Erythroblast (primary cell): ENCODE measurements at regions not wholly inside any gene's neighbourhood (a gene's known extent, or its start where the extent isn't known, plus 50 kb on each side); places are given as distances from the start of the nearest gene placed in this dataset.

Source experiments
- DNase-seq, 2 experiments: peaks; one replicate each; lab custom pipeline; 2025; lab: John Stamatoyannopoulos, UW
- GATA1 ChIP-seq: IDR thresholded peaks from 2 replicates; pipeline ENCODE4 v1.6.1; 2011; ENCODE audit warnings: low read depth, mild to moderate bottlenecking, control low read depth, low read length, moderate library complexity
- POLR2A ChIP-seq: IDR thresholded peaks from 2 replicates; pipeline ENCODE4 v1.6.1; 2011; ENCODE audit warnings: mild to moderate bottlenecking, low read length

DNA sequence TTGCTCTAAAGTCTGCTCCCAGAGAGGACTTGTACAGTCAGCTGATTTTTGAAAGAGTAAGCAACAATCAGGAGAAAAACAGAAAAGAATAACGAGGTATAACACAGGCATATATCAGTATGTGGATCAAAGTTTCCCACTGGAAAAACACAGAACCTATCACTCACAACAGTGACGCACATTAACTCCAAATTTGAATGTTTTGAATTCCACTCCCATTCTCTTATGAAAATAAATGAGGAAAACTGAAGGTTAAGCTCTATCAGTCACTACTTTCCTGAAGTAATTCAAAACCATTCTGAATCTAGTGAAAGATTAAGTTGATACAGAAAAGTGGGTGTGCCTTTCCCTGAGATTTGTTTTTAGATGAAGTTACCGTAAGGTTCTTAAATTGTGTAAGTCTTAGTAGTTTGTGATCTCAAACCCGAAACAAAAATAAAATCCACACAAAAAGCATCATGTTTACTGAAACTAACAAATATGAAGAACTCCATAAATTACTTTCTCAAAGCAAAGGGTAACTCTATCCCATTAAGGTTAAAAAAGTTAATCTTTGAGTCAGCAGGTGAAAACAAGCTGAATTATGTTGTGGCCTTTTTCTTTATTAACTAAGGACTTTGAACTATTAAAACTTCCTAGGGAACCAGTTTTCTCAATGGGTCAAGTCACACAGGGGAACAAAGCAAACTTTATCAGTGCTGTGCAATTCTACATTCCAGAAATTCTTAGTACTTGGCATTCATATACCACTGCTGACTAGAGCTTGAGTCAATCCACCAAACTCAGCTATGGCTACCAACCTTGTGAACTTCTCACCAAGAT is 115.7 kb downstream of the OGFRL1 start:
- TF ChIP-seq POLR2A (no peak), GATA1 (no peak)
- no peak for DNase-seq

DNA sequence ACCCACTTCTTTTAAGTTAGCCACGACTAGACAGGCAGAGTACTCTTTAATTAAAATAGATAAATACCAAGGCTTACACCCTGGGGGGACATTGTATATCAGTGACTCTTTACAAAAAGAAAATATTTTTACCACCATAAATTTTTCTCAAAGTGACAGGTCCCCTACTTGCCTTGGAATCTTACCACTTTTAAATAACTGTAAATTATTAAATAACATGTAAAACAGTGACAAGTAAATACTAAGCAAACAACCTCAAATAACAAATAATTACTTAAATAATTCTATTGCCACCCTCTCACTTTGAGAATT is 116.3 kb downstream of the OGFRL1 start:
- DNase-seq = no peak
- TF ChIP-seq POLR2A (no peak), GATA1 (no peak)

GRCh38 chr6:71405416-71405815 is 116.8 kb downstream of the OGFRL1 start:
- no peak for DNase-seq
- TF ChIP-seq POLR2A = no peak
- no peak for TF ChIP-seq GATA1

DNA sequence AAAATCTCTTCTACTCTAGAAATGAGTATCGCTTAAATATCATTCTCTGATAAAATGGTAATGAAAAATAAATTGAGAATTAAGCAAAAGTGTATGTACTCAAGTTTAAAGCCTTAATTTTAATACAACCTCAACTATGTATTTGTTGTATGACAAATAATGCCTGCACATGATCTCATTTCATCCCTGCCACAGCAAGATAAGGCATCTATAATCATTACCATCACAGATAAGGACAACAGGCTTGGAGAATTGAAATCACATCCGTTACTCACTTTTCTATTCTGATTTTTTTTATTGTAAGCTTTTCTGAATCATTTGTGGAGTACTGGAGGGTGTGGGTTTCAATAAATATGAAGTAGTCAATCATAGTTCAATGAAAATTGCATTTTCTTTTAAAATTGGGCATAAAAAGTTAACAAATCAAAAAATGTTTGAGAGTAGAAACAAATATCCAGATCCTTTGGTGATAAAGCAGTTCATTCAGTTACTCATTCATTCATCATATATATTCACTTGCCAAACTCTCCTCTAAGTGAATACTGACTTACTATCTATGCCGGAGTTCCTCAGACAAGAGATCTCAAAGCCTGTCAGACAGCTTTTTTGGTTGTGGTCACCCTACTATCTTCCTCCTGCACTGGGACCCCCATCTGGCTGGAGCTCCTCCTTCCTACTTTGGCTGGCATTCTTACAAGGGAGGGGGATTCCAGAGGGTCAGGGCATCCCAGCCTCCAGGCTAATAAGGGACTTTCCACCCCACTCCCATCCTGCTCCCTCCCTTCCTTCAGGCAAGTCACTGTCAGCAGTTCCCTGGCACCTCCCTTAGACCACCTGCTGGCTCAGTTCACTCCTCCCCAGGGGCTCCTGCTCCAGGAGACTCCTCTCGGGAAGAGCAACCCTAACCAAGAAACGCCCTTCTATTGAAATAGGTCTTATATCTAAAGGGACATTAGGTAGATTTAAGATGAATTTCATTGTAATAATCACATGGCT is 118.6 kb downstream of the OGFRL1 start:
- no peak for DNase-seq
- TF ChIP-seq GATA1 = no peak
- no peak for TF ChIP-seq POLR2A

- DNase-seq = no peak
- TF ChIP-seq GATA1 (no peak), POLR2A (no peak)
These were observed 120.4 kb downstream of the OGFRL1 start for GRCh38 chr6:71408787-71409723.

DNA sequence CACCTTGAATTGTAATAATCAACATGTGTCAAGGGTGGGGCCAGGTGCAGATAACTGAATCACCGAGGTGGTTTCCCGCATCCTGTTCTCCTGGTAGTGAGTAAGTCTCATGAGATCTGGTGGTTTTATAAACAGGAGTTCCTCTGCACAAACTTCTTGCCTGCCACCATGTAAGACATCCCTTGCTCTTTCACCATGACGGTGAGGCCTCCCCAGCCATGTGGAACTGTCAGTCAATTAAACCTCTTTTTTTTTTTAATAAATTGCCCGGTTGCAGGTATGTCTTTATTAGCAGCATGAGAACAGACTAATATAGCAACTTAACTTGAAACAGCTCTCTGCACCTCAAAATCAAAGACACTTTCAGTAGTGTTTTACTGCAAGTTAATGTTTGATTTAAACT is 121.6 kb downstream of the OGFRL1 start:
- TF ChIP-seq POLR2A (no peak), GATA1 (no peak)
- DNase-seq = no peak

DNA sequence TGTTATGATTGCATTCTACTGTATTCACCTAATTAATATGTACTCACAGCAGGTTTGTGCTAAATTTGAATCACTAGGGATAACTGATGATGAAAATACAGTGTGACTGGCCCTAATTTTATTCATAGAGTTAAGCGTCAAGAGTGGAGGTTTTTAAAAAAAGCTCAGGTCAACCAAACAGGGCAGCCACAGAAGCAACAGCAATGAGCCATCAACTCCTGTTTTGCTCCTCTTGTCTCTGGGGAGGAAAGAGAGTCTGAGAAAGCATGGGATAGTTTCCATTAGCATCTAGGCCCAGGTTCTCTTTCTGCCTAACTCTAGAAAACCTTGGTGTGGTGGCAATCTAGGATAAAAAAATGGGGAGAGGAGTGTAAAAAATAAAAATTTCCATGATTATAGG is 122.1 kb downstream of the OGFRL1 start:
- DNase-seq = no peak
- TF ChIP-seq GATA1 (no peak), POLR2A (no peak)

GRCh38 chr6:71411882-71412281 is 123.3 kb downstream of the OGFRL1 start:
- no peak for DNase-seq
- no peak for TF ChIP-seq POLR2A
- TF ChIP-seq GATA1 = no peak

- no peak for DNase-seq
- no peak for TF ChIP-seq GATA1
- no peak for TF ChIP-seq POLR2A
These were observed 124.0 kb downstream of the OGFRL1 start for GRCh38 chr6:71412559-71413140.

GRCh38 chr6:71414486-71414885 is 125.9 kb downstream of the OGFRL1 start:
- TF ChIP-seq GATA1 (no peak), POLR2A (no peak)

DNA sequence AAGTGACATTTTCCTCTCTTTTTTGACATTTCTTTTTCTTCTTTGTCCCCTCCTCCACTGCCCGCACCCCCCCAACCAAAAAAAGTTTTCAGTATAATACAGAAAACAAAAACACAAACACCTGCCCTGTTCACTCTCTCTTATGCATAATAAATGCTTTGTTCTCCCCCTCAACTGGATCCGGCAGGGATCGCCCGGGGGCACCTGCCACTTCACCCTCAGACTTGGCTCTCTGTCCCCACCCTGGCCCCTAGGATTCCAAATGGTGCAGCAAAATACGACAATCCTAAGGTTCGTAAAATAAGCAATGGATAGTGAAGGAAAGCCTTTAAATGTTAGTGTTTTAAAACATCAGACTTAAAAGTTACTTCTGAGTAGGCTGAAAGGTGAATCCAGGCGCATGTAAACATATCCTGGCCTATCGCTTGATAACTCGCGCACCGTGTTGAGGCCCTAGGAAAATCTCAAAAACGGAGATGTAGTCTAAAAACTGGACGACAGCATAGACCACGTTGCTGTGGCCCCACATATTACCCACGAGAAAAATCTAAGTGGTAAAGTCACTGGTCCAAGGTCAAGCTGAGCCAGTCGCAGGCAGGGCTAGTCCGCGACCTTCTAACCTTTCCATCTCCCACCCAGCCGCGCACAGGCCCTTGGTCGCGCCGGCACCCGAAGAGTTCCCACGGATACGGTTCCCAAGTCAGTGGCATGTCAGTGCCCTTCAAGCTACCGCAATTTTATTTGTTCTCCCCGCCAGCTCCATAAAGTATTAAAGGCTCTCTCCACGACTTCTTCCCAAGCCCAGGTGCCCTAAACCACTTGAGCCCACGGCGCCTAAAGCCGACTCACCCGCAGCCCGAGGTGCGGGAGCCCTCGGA is 130.8 kb downstream of the OGFRL1 start:
- no peak for DNase-seq

More at GRCh38 chr6:71414486-71414885, 125.9 kb downstream of the OGFRL1 start:
- no peak for DNase-seq

More for the DNA sequence above, 130.8 kb downstream of the OGFRL1 start:
- TF ChIP-seq POLR2A (no peak), GATA1 (no peak)
